Transverse colon (tissue), 4 donors: ENCODE measurements at regions not wholly inside any gene's neighbourhood (a gene's known extent, or its start where the extent isn't known, plus 50 kb on each side); places are given as distances from the start of the nearest gene placed in this dataset.
"Not testable (repeated sequence)": the region's sequence is repeated elsewhere in the genome, so short reads cannot be mapped to it uniquely, and the experiment has no call there.

ENCODE experiments used
- DNase-seq: peaks from one replicate; pipeline ENCODE4 v3.0.0-alpha.2; 2019
- H3K27ac ChIP-seq, 4 donors: fragments of 200-600 bp; sonication (generic); 2 replicates each; pipeline ENCODE4 v1.5.1; 2016 to 2018; ENCODE audit warnings: inconsistent platforms in 4 of 4
- H3K27me3 ChIP-seq: fragments of 200-600 bp; sonication (generic); 2 replicates; pipeline ENCODE4 v1.5.1; 2017; ENCODE audit warnings: inconsistent platforms
- H3K36me3 ChIP-seq, 4 donors: fragments of 200-600 bp; sonication (generic); 2 replicates each; pipeline ENCODE4 v1.5.1; 2017 to 2019; ENCODE audit warnings: inconsistent platforms in 4 of 4
- H3K4me1 ChIP-seq, 4 donors: fragments of 200-600 bp; sonication (generic); 2 replicates each; pipeline ENCODE4 v1.5.1; 2017 to 2020; ENCODE audit warnings: inconsistent platforms in 4 of 4
- H3K4me3 ChIP-seq, 4 donors: fragments of 200-600 bp; sonication (generic); 1 replicate in 1 of 4; 2 replicates in 3 of 4; pipeline versions ENCODE4 v1.5.1 to v1.6.1; 2017 to 2019; ENCODE audit warnings: inconsistent platforms in 4 of 4
- H3K9me3 ChIP-seq, 2 donors: fragments of 200-600 bp; sonication (generic); 2 replicates each; pipeline ENCODE4 v1.5.1; 2017 to 2019; ENCODE audit warnings: inconsistent platforms in 2 of 2
- CTCF ChIP-seq, 5 experiments: fragments of 200-600 bp in 3 of 5; fragments of 450-650 bp in 2 of 5; sonication (generic) in 3 of 5; IDR thresholded peaks; 1 replicate in 2 of 5; 2 replicates in 3 of 5; pipeline ENCODE4 v1.5.1; 2016 to 2017; ENCODE audit warnings: antibody characterized with exemption in 5 of 5, inconsistent platforms in 3 of 5, mild to moderate bottlenecking in 2 of 5, moderate library complexity in 1 of 5
- EP300 ChIP-seq: sonication (generic); formaldehyde crosslinking; IDR thresholded peaks from one replicate; pipeline ENCODE4 v1.6.1; 2017; ENCODE audit warnings: antibody characterized with exemption, low read depth
- POLR2A ChIP-seq: fragments of 450-650 bp; IDR thresholded peaks from one replicate; pipeline ENCODE4 v1.6.1; 2016; ENCODE audit warnings: antibody characterized with exemption, mild to moderate bottlenecking, moderate library complexity
- POLR2AphosphoS5 ChIP-seq, 3 donors: sonication (generic); formaldehyde crosslinking; IDR thresholded peaks; one replicate each; pipeline ENCODE4 v1.6.1; 2016; ENCODE audit warnings: antibody characterized with exemption in 3 of 3
- WGBS, 2 donors: methylation state at CpG; one replicate each; pipeline ENCODE4 v1.1.5; 2018; ENCODE audit warnings: low coverage in 1 of 2; 5-methylcytosine and 5-hydroxymethylcytosine counted together
- in situ Hi-C, 4 donors: fragments of 200-750 bp; cut with MboI; loops; one replicate each; pipeline versions ENCODE4 v1.15.0 to v1.15.1; 2017; ENCODE audit warnings: low sequenced_read_pairs in 3 of 4, low pct_ligation_motif_present in 1 of 4, low pct_unique_long_range_greater_than_20kb in 1 of 4
- intact Hi-C: fragments of 100-400 bp; cut with DNase I; formaldehyde crosslinking; loops from one replicate; pipeline ENCODE4 v1.15.1; 2023; ENCODE audit warnings: low total_unique reads

GRCh38 chr2:35125278-35125677, 1230.3 kb upstream of the CRIM1 start:
- DNase-seq, result no peak
- Histone ChIP-seq H3K27ac (no peak overlapping the region), H3K36me3 (no peaks in the 10 kb centered on the region), H3K4me1 (no peaks in the 10 kb centered on the region), H3K27me3 (no peaks in the 10 kb centered on the region), H3K4me3 (no peak overlapping the region), H3K9me3 (no peaks in the 10 kb centered on the region)
- intact Hi-C loops, result no loop called here
- TF ChIP-seq POLR2A (no peak), EP300 (no peak), POLR2AphosphoS5 (IDR thresholded peaks at IDR 0.05) (no peak), CTCF (IDR thresholded peaks at IDR 0.05) (no peak)
- in situ Hi-C loops, result no loop called here
- 84% methylated on average over 4 of the region's 4 CpGs; no CpG with 5 or more reads in 1 of the 2 donors for WGBS, 2 donors

GRCh38 chr2:35116151-35116550, 1239.4 kb upstream of the CRIM1 start:
- Histone ChIP-seq H3K27me3 (no peaks in the 10 kb centered on the region), H3K27ac (no peak overlapping the region), H3K36me3 (no peaks in the 10 kb centered on the region), H3K4me3 (no peak overlapping the region), H3K4me1 (no peaks in the 10 kb centered on the region), H3K9me3 (no peaks in the 10 kb centered on the region)
- in situ Hi-C loops (no loop called here), intact Hi-C loops (no loop called here)
- DNase-seq, result no peak
- TF ChIP-seq POLR2AphosphoS5 (IDR thresholded peaks at IDR 0.05), result no peak
- no peak for TF ChIP-seq EP300

GRCh38 chr2:35114765-35115164, 1240.8 kb upstream of the CRIM1 start:
- Histone ChIP-seq H3K4me3 (no peak overlapping the region), H3K27ac (no peak overlapping the region), H3K4me1 (no peaks in the 10 kb centered on the region), H3K27me3 (no peaks in the 10 kb centered on the region), H3K9me3 (no peaks in the 10 kb centered on the region), H3K36me3 (no peaks in the 10 kb centered on the region)
- WGBS, 2 donors, result 71 to 77% methylated on average over 1 to 2 of the region's 2 CpGs
- no peak for DNase-seq
- TF ChIP-seq POLR2AphosphoS5 (IDR thresholded peaks at IDR 0.05) (no peak), EP300 (no peak), CTCF (IDR thresholded peaks at IDR 0.05) (no peak), POLR2A (no peak)
- in situ Hi-C loops, result no loop called here
- intact Hi-C loops, result no loop called here

- H3K4me1 ChIP-seq, DNase-seq, H3K36me3 ChIP-seq, H3K9me3 ChIP-seq, H3K4me3 ChIP-seq, in situ Hi-C loops, H3K27me3 ChIP-seq, H3K27ac ChIP-seq, intact Hi-C loops: not testable (repeated sequence)
- 60% methylated on average over 4 of the region's 10 CpGs; no CpG with 5 or more reads in 1 of the 2 donors for WGBS, 2 donors
Measured at GRCh38 chr2:35112367-35112766, 1243.2 kb upstream of the CRIM1 start.

GRCh38 chr2:35104309-35104708, 1251.3 kb upstream of the CRIM1 start:
- H3K4me3 ChIP-seq, result no peak overlapping the region
- TF ChIP-seq EP300, result no peak
- no peak for TF ChIP-seq CTCF (IDR thresholded peaks at IDR 0.05)
- no peak for TF ChIP-seq POLR2A
- H3K36me3 ChIP-seq, result no peaks in the 10 kb centered on the region
- intact Hi-C loops, result no loop called here
- H3K9me3 ChIP-seq, result no peaks in the 10 kb centered on the region
- in situ Hi-C loops, result no loop called here
- WGBS, 2 donors, result 55 to 58% methylated on average over 1 of the region's 1 CpG
- no peaks in the 10 kb centered on the region for H3K4me1 ChIP-seq
- H3K27me3 ChIP-seq, result no peaks in the 10 kb centered on the region
- H3K27ac ChIP-seq, result no peak overlapping the region
- no peak for DNase-seq
